Sciatic nerve (tissue), 2 donors: ENCODE measurements at regions not wholly inside any gene's neighbourhood (a gene's known extent, or its start where the extent isn't known, plus 50 kb on each side); places are given as distances from the start of the nearest gene placed in this dataset.

ENCODE experiments used
- ATAC-seq: fragments of 200-7000 bp; cut with Tn5 transposase; one replicate; pipeline ENCODE4 v1.9.1; 2020; ENCODE audit warnings: mild to moderate bottlenecking, moderate library complexity
- DNase-seq: peaks from one replicate; pipeline ENCODE4 v3.0.0-alpha.2; 2020; ENCODE audit warnings: low spot score
- intact Hi-C: fragments of 100-400 bp; cut with DNase I; formaldehyde crosslinking; loops from one replicate; pipeline ENCODE4 v1.14.2; 2022
- donor health status: DM: no; HTN: no; CAD: no.
- donor health status: DM: no; HTN: no; CAD: no.

- ATAC-seq (no peak), DNase-seq (no peak)
- intact Hi-C loops: no loop called here
These were observed 997.1 kb downstream of the EFNB2 start for GRCh38 chr13:105538346-105538745.

- no peak for ATAC-seq
- intact Hi-C loops: no loop called here
- no peak for DNase-seq
These were observed 998.3 kb downstream of the EFNB2 start for GRCh38 chr13:105537113-105537512.

- ATAC-seq: no peak
- DNase-seq: no peak
- intact Hi-C loops: no loop called here
These were observed 1005.0 kb downstream of the EFNB2 start for GRCh38 chr13:105530468-105530867.

GRCh38 chr13:105527127-105527526 is 1008.3 kb downstream of the EFNB2 start:
- no peak for ATAC-seq
- intact Hi-C loops: no loop called here
- DNase-seq: no peak

- intact Hi-C loops: no loop called here
- no peak for ATAC-seq
- no peak for DNase-seq
These were observed 1015.7 kb downstream of the EFNB2 start for GRCh38 chr13:105519771-105520170.

GRCh38 chr13:105518086-105518485 is 1017.4 kb downstream of the EFNB2 start:
- intact Hi-C loops: no loop called here
- DNase-seq (no peak), ATAC-seq (no peak)

- intact Hi-C loops: no loop called here
- DNase-seq (no peak), ATAC-seq (no peak)
These were observed 1021.1 kb downstream of the EFNB2 start for GRCh38 chr13:105514401-105514800.

GRCh38 chr13:105513448-105513847 is 1022.0 kb downstream of the EFNB2 start:
- DNase-seq: no peak
- intact Hi-C loops: no loop called here
- ATAC-seq: no peak

GRCh38 chr13:105509981-105510762 is 1025.3 kb downstream of the EFNB2 start:
- DNase-seq (no peak), ATAC-seq (no peak)
- intact Hi-C loops: no loop called here

- DNase-seq: no peak
- intact Hi-C loops: no loop called here
- no peak for ATAC-seq
These were observed 1029.0 kb downstream of the EFNB2 start for GRCh38 chr13:105506463-105506862.

GRCh38 chr13:105502193-105502592 is 1033.3 kb downstream of the EFNB2 start:
- intact Hi-C loops: no loop called here

GRCh38 chr13:105497597-105497996 is 1037.9 kb downstream of the EFNB2 start:
- DNase-seq: no peak
- intact Hi-C loops: no loop called here
- ATAC-seq: no peak

More at GRCh38 chr13:105502193-105502592, 1033.3 kb downstream of the EFNB2 start:
- ATAC-seq (no peak), DNase-seq (no peak)

- no peak for DNase-seq
- ATAC-seq: no peak
- intact Hi-C loops: no loop called here
These were observed 1043.2 kb downstream of the EFNB2 start for GRCh38 chr13:105492216-105492615.

GRCh38 chr13:105491345-105491744 is 1044.1 kb downstream of the EFNB2 start:
- intact Hi-C loops: no loop called here
- no peak for DNase-seq
- ATAC-seq: no peak

- DNase-seq: no peak
- intact Hi-C loops: no loop called here
- no peak for ATAC-seq
These were observed 1050.4 kb downstream of the EFNB2 start for GRCh38 chr13:105485081-105485480.

GRCh38 chr13:105474983-105475610 is 1060.4 kb downstream of the EFNB2 start:
- ATAC-seq (no peak), DNase-seq (no peak)
- intact Hi-C loops: no loop called here

- DNase-seq (no peak), ATAC-seq (no peak)
- intact Hi-C loops: no loop called here
These were observed 1063.8 kb downstream of the EFNB2 start for GRCh38 chr13:105471673-105472072.

GRCh38 chr13:105466376-105466775 is 1069.1 kb downstream of the EFNB2 start:
- ATAC-seq: no peak
- DNase-seq: no peak
- intact Hi-C loops: no loop called here

GRCh38 chr13:105465745-105466144 is 1069.7 kb downstream of the EFNB2 start, which contains the start of gene DAOA:
DAOA (plus strand) TSS chr13:105466045.
- DNase-seq (no peak), ATAC-seq (no peak)
- intact Hi-C loops: no loop called here

- DNase-seq: no peak
- intact Hi-C loops: no loop called here
These were observed 1070.2 kb downstream of the EFNB2 start for GRCh38 chr13:105465251-105465650.

GRCh38 chr13:105464249-105464648 is 1071.2 kb downstream of the EFNB2 start:
- ATAC-seq: no peak
- no peak for DNase-seq
- intact Hi-C loops: no loop called here

More at GRCh38 chr13:105465251-105465650, 1070.2 kb downstream of the EFNB2 start:
- no peak for ATAC-seq
